KMS-11 (cell line): ENCODE measurements at regions not wholly inside any gene's neighbourhood (a gene's known extent, or its start where the extent isn't known, plus 50 kb on each side); places are given as distances from the start of the nearest gene placed in this dataset.

ENCODE experiments used
- H2AFZ ChIP-seq: fragments of 200-600 bp; sonication (generic); 2 replicates; pipeline ENCODE4 v1.6.1; 2016; ENCODE audit warnings: antibody characterized with exemption, mixed run types, low read depth
- H3K27ac ChIP-seq: fragments of 200-600 bp; sonication (generic); 2 replicates; pipeline ENCODE4 v1.6.1; 2016; ENCODE audit warnings: mild to moderate bottlenecking, mixed run types
- H3K27me3 ChIP-seq: fragments of 200-600 bp; sonication (generic); 2 replicates; pipeline ENCODE4 v1.6.1; 2017; ENCODE audit warnings: mild to moderate bottlenecking, low read depth, mixed run types, moderate library complexity; ENCODE audit not compliant: insufficient read depth
- H3K36me3 ChIP-seq: fragments of 200-600 bp; sonication (generic); 2 replicates; pipeline ENCODE4 v1.6.1; 2017; ENCODE audit warnings: mild to moderate bottlenecking, mixed run types; ENCODE audit not compliant: insufficient read depth
- H3K4me1 ChIP-seq: fragments of 200-600 bp; sonication (generic); 2 replicates; pipeline ENCODE4 v1.6.1; 2016; ENCODE audit warnings: mild to moderate bottlenecking, low read depth, mixed run types; ENCODE audit not compliant: poor library complexity, severe bottlenecking
- H3K4me2 ChIP-seq: fragments of 200-600 bp; sonication (generic); 2 replicates; pipeline ENCODE4 v1.7.0; 2016; ENCODE audit warnings: mild to moderate bottlenecking, mixed run types
- H3K4me3 ChIP-seq: fragments of 200-600 bp; sonication (generic); IDR thresholded peaks from 2 replicates; pipeline ENCODE4 v1.6.1; 2017; ENCODE audit warnings: low read depth, low read length, mixed read lengths; ENCODE audit not compliant: insufficient read depth
- H3K79me2 ChIP-seq: fragments of 200-600 bp; sonication (generic); 2 replicates; pipeline ENCODE4 v1.6.1; 2016; ENCODE audit warnings: low read depth, mixed run types; ENCODE audit not compliant: insufficient read depth
- H3K9ac ChIP-seq: fragments of 200-600 bp; sonication (generic); 2 replicates; pipeline ENCODE4 v1.6.1; 2016; ENCODE audit warnings: mild to moderate bottlenecking, mixed run types
- H4K20me1 ChIP-seq: fragments of 200-600 bp; sonication (generic); 2 replicates; pipeline ENCODE4 v1.6.1; 2016; ENCODE audit warnings: mild to moderate bottlenecking, mixed run types; ENCODE audit not compliant: insufficient read depth
- TF ChIP-seq, protein P1 (sequence below): fragments of 200-600 bp; sonication (generic); conservative IDR thresholded peaks from 2 replicates; pipeline ENCODE4 v1.6.1; 2017; ENCODE audit warnings: low read depth, mild to moderate bottlenecking, antibody characterized with exemption, low read length, moderate library complexity, mixed read lengths

DNA sequence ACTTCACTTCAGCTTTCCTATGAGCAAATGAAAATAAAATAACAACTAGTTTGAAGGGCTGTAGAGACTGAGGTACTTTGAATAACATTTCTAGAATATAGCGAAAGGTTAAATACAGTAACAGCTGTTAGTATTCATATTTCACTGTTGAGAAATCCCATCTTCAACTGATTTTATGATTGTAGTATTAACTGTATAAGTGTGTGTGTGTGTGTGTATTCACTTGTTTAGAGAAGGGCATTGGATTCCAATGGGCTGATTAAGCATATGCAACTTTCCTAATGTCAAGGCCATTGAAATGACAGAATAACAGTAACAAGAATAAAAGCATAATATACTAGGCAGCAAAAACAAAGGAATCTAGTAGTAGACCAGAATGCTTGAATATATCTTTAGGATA is 957.5 kb upstream of the EPHA7 start:
- H3K9ac ChIP-seq: no peak overlapping the region
- H3K4me2 ChIP-seq: no peak overlapping the region
- H3K27me3 ChIP-seq: no peaks in the 10 kb centered on the region
- H3K36me3 ChIP-seq: no peaks in the 10 kb centered on the region
- no peak overlapping the region for H2AFZ ChIP-seq
- H3K79me2 ChIP-seq: no peaks in the 10 kb centered on the region
- H3K4me1 ChIP-seq: no peaks in the 10 kb centered on the region
- H3K27ac ChIP-seq: no peak overlapping the region
- no peak overlapping the region for H3K4me3 ChIP-seq
- no peaks in the 10 kb centered on the region for H4K20me1 ChIP-seq
- TF ChIP-seq, protein P1, sequence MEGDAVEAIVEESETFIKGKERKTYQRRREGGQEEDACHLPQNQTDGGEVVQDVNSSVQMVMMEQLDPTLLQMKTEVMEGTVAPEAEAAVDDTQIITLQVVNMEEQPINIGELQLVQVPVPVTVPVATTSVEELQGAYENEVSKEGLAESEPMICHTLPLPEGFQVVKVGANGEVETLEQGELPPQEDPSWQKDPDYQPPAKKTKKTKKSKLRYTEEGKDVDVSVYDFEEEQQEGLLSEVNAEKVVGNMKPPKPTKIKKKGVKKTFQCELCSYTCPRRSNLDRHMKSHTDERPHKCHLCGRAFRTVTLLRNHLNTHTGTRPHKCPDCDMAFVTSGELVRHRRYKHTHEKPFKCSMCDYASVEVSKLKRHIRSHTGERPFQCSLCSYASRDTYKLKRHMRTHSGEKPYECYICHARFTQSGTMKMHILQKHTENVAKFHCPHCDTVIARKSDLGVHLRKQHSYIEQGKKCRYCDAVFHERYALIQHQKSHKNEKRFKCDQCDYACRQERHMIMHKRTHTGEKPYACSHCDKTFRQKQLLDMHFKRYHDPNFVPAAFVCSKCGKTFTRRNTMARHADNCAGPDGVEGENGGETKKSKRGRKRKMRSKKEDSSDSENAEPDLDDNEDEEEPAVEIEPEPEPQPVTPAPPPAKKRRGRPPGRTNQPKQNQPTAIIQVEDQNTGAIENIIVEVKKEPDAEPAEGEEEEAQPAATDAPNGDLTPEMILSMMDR: no peak

GRCh38 chr6:94372229-94372628 is 952.9 kb upstream of the EPHA7 start:
- Histone ChIP-seq H3K9ac (no peak overlapping the region), H3K4me2 (no peak overlapping the region), H3K27ac (no peak overlapping the region), H4K20me1 (no peaks in the 10 kb centered on the region), H3K4me3 (no peak overlapping the region), H3K36me3 (no peaks in the 10 kb centered on the region), H2AFZ (no peak overlapping the region), H3K4me1 (no peaks in the 10 kb centered on the region), H3K27me3 (no peaks in the 10 kb centered on the region), H3K79me2 (no peaks in the 10 kb centered on the region)
- TF ChIP-seq, protein P1: no peak

- H3K4me2 ChIP-seq: no peak overlapping the region
- no peak overlapping the region for H3K27ac ChIP-seq
- no peaks in the 10 kb centered on the region for H3K4me1 ChIP-seq
- H3K9ac ChIP-seq: no peak overlapping the region
- no peaks in the 10 kb centered on the region for H3K27me3 ChIP-seq
- no peaks in the 10 kb centered on the region for H4K20me1 ChIP-seq
- no peaks in the 10 kb centered on the region for H3K36me3 ChIP-seq
- TF ChIP-seq, protein P1: no peak
- H3K4me3 ChIP-seq: no peak overlapping the region
- H2AFZ ChIP-seq: no peak overlapping the region
- H3K79me2 ChIP-seq: no peaks in the 10 kb centered on the region
Observed at GRCh38 chr6:94367316-94367715, 948.0 kb upstream of the EPHA7 start.

GRCh38 chr6:94362061-94362864 is 942.9 kb upstream of the EPHA7 start:
- no peak overlapping the region for H3K27ac ChIP-seq
- TF ChIP-seq, protein P1: no peak
- no peaks in the 10 kb centered on the region for H3K27me3 ChIP-seq
- H2AFZ ChIP-seq: no peak overlapping the region
- H3K4me3 ChIP-seq: no peak overlapping the region
- no peak overlapping the region for H3K9ac ChIP-seq
- H4K20me1 ChIP-seq: no peaks in the 10 kb centered on the region
- H3K36me3 ChIP-seq: no peaks in the 10 kb centered on the region
- no peak overlapping the region for H3K4me2 ChIP-seq
- H3K4me1 ChIP-seq: no peaks in the 10 kb centered on the region
- no peaks in the 10 kb centered on the region for H3K79me2 ChIP-seq
